ENCODE measurements at regions not wholly inside any gene's neighbourhood (a gene's known extent, or its start where the extent isn't known, plus 50 kb on each side); places are given as distances from the start of the nearest gene placed in this dataset.

DNA sequence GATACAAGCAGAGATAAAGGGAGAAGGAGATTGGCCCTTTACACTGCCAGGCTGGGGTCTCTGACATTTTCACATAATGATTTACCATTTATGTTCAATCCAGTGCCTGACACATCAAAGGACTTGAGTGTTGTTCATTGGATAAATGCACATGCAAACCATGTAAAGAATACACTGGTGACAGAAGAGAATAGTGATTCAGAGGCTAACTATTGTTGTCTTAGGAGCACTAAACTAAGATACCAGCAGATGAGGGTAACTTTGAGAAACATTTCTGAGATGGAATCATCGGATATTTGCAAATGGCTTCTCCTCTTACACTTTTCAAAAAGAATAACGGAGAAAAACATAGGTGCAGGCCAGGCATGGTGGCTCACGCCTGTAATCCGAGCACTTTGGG lies 67.3 kb upstream of the HHIP start:
- H3K79me1 ChIP-seq (ENCODE audit: low read depth, low read length) = no peaks in the 10 kb centered on the region
- H4K91ac ChIP-seq (replicated peaks; ENCODE audit: insufficient read length, low read length) = no peak overlapping the region
- FAIRE-seq (no peak), DNase-seq (ENCODE audit: low read depth in 1 of 2, low spot score in 2 of 2) (no peak)
- TF ChIP-seq YY1 (IDR thresholded peaks at IDR 0.05; ENCODE audit: low read depth, low read length) (no peak), CTBP2 (IDR thresholded peaks at IDR 0.05; ENCODE audit: borderline replicate concordance, insufficient read depth, insufficient read length, low read length) (no peak), GABPA (IDR thresholded peaks at IDR 0.05; ENCODE audit: borderline replicate concordance, insufficient read depth, low read length) (no peak), CBX8 (IDR thresholded peaks at IDR 0.05; ENCODE audit: borderline replicate concordance, low read depth, low read length) (no peak), JUN (IDR thresholded peaks at IDR 0.05; ENCODE audit: low read depth, low read length) (no peak), POU5F1 (IDR thresholded peaks at IDR 0.05; ENCODE audit: low read depth, low read length) (no peak), KDM4A (IDR thresholded peaks at IDR 0.05; ENCODE audit: low read depth, low read length, severe bottlenecking) (no peak)
- TF ChIP-seq, protein P1, sequence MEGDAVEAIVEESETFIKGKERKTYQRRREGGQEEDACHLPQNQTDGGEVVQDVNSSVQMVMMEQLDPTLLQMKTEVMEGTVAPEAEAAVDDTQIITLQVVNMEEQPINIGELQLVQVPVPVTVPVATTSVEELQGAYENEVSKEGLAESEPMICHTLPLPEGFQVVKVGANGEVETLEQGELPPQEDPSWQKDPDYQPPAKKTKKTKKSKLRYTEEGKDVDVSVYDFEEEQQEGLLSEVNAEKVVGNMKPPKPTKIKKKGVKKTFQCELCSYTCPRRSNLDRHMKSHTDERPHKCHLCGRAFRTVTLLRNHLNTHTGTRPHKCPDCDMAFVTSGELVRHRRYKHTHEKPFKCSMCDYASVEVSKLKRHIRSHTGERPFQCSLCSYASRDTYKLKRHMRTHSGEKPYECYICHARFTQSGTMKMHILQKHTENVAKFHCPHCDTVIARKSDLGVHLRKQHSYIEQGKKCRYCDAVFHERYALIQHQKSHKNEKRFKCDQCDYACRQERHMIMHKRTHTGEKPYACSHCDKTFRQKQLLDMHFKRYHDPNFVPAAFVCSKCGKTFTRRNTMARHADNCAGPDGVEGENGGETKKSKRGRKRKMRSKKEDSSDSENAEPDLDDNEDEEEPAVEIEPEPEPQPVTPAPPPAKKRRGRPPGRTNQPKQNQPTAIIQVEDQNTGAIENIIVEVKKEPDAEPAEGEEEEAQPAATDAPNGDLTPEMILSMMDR (IDR thresholded peaks at IDR 0.05; ENCODE audit: control extremely low read depth in 1 of 3, insufficient read depth in 1 of 3, low read depth in 1 of 3, low read length in 3 of 3) = no peak
- TF ChIP-seq, protein P2, sequence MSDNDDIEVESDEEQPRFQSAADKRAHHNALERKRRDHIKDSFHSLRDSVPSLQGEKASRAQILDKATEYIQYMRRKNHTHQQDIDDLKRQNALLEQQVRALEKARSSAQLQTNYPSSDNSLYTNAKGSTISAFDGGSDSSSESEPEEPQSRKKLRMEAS (IDR thresholded peaks at IDR 0.05) = no peak
- no peaks in the 10 kb centered on the region for H3K79me2 ChIP-seq (ENCODE audit: control insufficient read depth in 1 of 2, insufficient read depth in 2 of 2, low read length in 2 of 2)
- H3K9ac ChIP-seq (replicated peaks in 1 of 4; ENCODE audit: extremely low read depth in 1 of 4, low read depth in 3 of 4, low read length in 3 of 4) = no peak overlapping the region
- 84% methylated on average over 4 of the region's 4 CpGs; no CpG with 5 or more reads in 1 of the 2 experiments for WGBS, 2 experiments (ENCODE audit: extremely low coverage in 1 of 2, insufficient coverage in 1 of 2, insufficient read length in 1 of 2, insufficient replicate concordance in 2 of 2, low coverage in 1 of 2, low lambda C conversion rate in 2 of 2, missing lambda C conversion rate in 1 of 2)
- no peaks in the 10 kb centered on the region for H3K27me3 ChIP-seq (replicated peaks in 1 of 4; ENCODE audit: control insufficient read depth in 3 of 4, extremely low read depth in 1 of 4, insufficient read depth in 3 of 4, low read length in 3 of 4)
- POLR2A ChIA-PET (ENCODE audit: partially characterized antibody) = no interaction called here
- no peak overlapping the region for H2BK15ac ChIP-seq (ENCODE audit: low read length)
- H3K4me2 ChIP-seq (ENCODE audit: insufficient read depth in 1 of 2, low read depth in 2 of 2, low read length in 2 of 2) = no peak overlapping the region
- no peak overlapping the region for H4K8ac ChIP-seq (ENCODE audit: extremely low read depth, insufficient read depth, low read length)
- H3K36me3 ChIP-seq (ENCODE audit: control insufficient read depth in 2 of 4, insufficient read depth in 4 of 4, low read length in 3 of 4) = no peaks in the 10 kb centered on the region
- no peak overlapping the region for H3K23ac ChIP-seq (ENCODE audit: insufficient read length)
- no peak overlapping the region for H2BK5ac ChIP-seq (ENCODE audit: low read depth, low read length)
- H3K56ac ChIP-seq (replicated peaks; ENCODE audit: insufficient read length, low read depth, low read length) = no peak overlapping the region
- H4K5ac ChIP-seq (ENCODE audit: insufficient read length, low read depth, low read length) = no peak overlapping the region
- H4K20me1 ChIP-seq (replicated peaks in 1 of 2; ENCODE audit: control insufficient read depth in 1 of 2, insufficient read depth in 2 of 2, low read length in 2 of 2) = no peaks in the 10 kb centered on the region
- H3K4me3 ChIP-seq (ENCODE audit: extremely low read depth in 1 of 4, insufficient read depth in 2 of 4, low read depth in 3 of 4, low read length in 4 of 4) = no peak overlapping the region
- H3K27ac ChIP-seq (ENCODE audit: low read depth, low read length) = no peak overlapping the region
- no peak overlapping the region for H3K14ac ChIP-seq (ENCODE audit: insufficient read length)
- no peaks in the 10 kb centered on the region for H3K23me2 ChIP-seq (ENCODE audit: low read depth, low read length)
- no peak overlapping the region for H3K18ac ChIP-seq (ENCODE audit: extremely low read depth, low read length)
- no peak overlapping the region for H3K4ac ChIP-seq (replicated peaks; ENCODE audit: insufficient read length, low read depth, low read length)
- H2BK120ac ChIP-seq (replicated peaks; ENCODE audit: low read depth, low read length) = no peak overlapping the region
- no peak overlapping the region for H2AK5ac ChIP-seq (ENCODE audit: low read depth, low read length)
- no peak overlapping the region for H2BK20ac ChIP-seq (ENCODE audit: low read length)
- no peaks in the 10 kb centered on the region for H3K9me3 ChIP-seq (ENCODE audit: insufficient read depth in 2 of 2, low read depth in 1 of 2, low read length in 1 of 2)
- no peak overlapping the region for H2BK12ac ChIP-seq (ENCODE audit: low read depth, low read length)
- H3K4me1 ChIP-seq (replicated peaks in 1 of 4; ENCODE audit: control insufficient read depth in 3 of 4, insufficient read depth in 4 of 4, low read length in 3 of 4) = no peaks in the 10 kb centered on the region
- no peak overlapping the region for H2AFZ ChIP-seq (ENCODE audit: low read length)
- CTCF ChIA-PET (ENCODE audit: partially characterized antibody) = no interaction called here

Data from H1 (cell line).